Nephron (organoid): ENCODE measurements at regions not wholly inside any gene's neighbourhood (a gene's known extent, or its start where the extent isn't known, plus 50 kb on each side); places are given as distances from the start of the nearest gene placed in this dataset.

ENCODE experiments used
- H3K27ac Mint-ChIP-seq, 3 experiments: 2 replicates each; pipeline ENCODE4 v1.8.0; 2020; ENCODE audit warnings: mixed read lengths in 3 of 3, mild to moderate bottlenecking in 2 of 3, moderate library complexity in 1 of 3
- H3K27me3 Mint-ChIP-seq: 2 replicates; pipeline ENCODE4 v1.8.0; 2021; ENCODE audit warnings: low read depth, mild to moderate bottlenecking, moderate library complexity, mixed read lengths
- H3K36me3 Mint-ChIP-seq: 2 replicates; pipeline ENCODE4 v1.8.0; 2020; ENCODE audit warnings: low read depth, mixed read lengths
- H3K4me1 Mint-ChIP-seq: 2 replicates; pipeline ENCODE4 v1.8.0; 2020; ENCODE audit warnings: mixed read lengths
- H3K4me3 Mint-ChIP-seq, 3 experiments: 2 replicates each; pipeline ENCODE4 v1.8.0; 2020; ENCODE audit warnings: mild to moderate bottlenecking in 3 of 3, mixed read lengths in 3 of 3, moderate library complexity in 2 of 3
- H3K9me3 Mint-ChIP-seq: 2 replicates; pipeline ENCODE4 v1.8.0; 2020; ENCODE audit warnings: mixed read lengths
- TF ChIP-seq, protein P1 (sequence below), 3 experiments: fragments of 200-600 bp; sonication (generic); IDR thresholded peaks; one replicate each; pipeline ENCODE4 v1.5.0; 2021; ENCODE audit warnings: antibody characterized with exemption in 3 of 3; ENCODE audit not compliant: unreplicated experiment in 3 of 3

DNA sequence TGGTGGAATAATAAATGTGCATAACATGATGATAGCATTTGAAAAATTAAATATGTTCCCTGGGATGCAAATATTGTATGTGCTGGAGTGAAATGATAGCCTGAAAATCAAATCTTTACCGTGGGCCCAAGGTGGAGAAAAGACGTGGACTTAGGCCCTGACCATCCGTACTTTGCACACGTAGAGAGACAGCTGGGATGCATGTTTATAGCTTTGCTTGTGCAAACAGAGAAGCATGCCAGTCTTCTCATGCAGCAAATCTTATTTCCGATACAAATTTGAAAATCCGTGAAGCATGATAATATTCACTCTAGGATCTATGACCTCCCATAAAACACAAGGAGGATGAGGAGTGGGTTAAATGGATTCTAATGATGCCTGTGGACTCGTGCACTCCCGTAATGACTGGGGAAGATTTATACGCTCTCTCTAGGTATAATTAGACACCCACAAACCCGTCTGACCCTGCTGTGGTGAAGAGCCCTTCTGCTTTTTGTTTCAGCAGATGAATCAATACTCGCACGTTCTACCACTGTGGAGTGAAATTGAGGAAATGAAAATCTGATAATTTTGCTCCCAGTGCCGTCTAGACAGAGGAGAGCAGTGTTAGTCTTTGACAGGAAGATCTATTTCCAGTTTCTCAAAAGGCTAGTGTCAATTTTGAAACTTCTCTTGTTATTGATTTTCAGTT lies 810.3 kb upstream of the SALL3 start:
- no peaks in the 10 kb centered on the region for H3K36me3 Mint-ChIP-seq
- H3K4me1 Mint-ChIP-seq, result no peaks in the 10 kb centered on the region
- no peak overlapping the region for H3K27ac Mint-ChIP-seq
- TF ChIP-seq, protein P1, sequence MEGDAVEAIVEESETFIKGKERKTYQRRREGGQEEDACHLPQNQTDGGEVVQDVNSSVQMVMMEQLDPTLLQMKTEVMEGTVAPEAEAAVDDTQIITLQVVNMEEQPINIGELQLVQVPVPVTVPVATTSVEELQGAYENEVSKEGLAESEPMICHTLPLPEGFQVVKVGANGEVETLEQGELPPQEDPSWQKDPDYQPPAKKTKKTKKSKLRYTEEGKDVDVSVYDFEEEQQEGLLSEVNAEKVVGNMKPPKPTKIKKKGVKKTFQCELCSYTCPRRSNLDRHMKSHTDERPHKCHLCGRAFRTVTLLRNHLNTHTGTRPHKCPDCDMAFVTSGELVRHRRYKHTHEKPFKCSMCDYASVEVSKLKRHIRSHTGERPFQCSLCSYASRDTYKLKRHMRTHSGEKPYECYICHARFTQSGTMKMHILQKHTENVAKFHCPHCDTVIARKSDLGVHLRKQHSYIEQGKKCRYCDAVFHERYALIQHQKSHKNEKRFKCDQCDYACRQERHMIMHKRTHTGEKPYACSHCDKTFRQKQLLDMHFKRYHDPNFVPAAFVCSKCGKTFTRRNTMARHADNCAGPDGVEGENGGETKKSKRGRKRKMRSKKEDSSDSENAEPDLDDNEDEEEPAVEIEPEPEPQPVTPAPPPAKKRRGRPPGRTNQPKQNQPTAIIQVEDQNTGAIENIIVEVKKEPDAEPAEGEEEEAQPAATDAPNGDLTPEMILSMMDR (IDR thresholded peaks at IDR 0.05; ENCODE audit: unreplicated experiment in 3 of 3), result no peak
- no peaks in the 10 kb centered on the region for H3K9me3 Mint-ChIP-seq
- no peak overlapping the region for H3K4me3 Mint-ChIP-seq
- peaks cover 7% of the 10 kb centered on the region for H3K27me3 Mint-ChIP-seq

DNA sequence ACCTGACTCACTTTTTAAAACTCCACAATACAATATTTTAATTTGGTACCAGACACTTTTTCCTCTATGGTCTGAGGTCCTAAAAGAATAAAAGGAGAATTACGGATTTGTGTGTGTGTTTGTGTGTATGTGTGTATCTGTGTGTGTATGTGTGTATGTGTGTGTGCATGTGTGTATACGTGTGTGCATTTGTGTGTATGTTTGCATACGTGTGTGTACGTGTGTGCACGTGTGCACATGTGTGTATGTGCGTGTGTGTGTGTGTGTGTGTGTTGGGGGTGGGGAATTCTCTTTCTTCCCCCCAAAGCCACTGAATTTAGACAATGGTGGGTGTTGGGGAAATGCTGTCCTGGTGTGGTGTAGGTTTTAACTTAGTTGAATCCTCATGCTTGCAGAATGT lies 807.7 kb upstream of the SALL3 start:
- H3K4me3 Mint-ChIP-seq, result no peak overlapping the region
- H3K4me1 Mint-ChIP-seq, result no peaks in the 10 kb centered on the region
- TF ChIP-seq, protein P1 (IDR thresholded peaks at IDR 0.05; ENCODE audit: unreplicated experiment in 3 of 3), result no peak
- H3K36me3 Mint-ChIP-seq, result no peaks in the 10 kb centered on the region
- H3K9me3 Mint-ChIP-seq, result peaks cover under 1% of the 10 kb centered on the region
- no peak overlapping the region for H3K27ac Mint-ChIP-seq
- H3K27me3 Mint-ChIP-seq, result peaks cover 16% of the 10 kb centered on the region

DNA sequence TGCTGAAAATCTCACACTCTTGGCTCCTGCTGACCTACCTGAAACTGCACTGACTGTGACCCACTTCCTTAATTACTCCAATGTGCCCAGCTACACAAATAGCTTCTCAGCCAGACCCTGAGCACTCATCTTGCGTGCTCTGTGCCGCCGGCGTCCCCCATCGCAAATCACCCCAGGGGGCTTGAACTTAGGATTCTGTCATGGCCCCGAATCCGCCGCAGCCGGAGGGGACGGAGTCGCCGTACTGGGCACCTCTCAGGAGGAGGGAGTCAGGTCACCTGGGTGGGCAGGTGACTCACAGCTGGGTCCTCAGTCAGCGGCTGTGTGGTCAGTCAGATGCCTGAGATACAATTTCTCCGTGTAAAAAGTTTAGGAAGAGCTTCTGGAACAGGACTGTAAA lies 804.9 kb upstream of the SALL3 start:
- peaks cover 2% of the 10 kb centered on the region for H3K9me3 Mint-ChIP-seq
- TF ChIP-seq, protein P1 (IDR thresholded peaks at IDR 0.05; ENCODE audit: unreplicated experiment in 3 of 3), result no peak
- H3K27ac Mint-ChIP-seq, result no peak overlapping the region
- no peaks in the 10 kb centered on the region for H3K4me1 Mint-ChIP-seq
- no peaks in the 10 kb centered on the region for H3K36me3 Mint-ChIP-seq
- peaks cover 22% of the 10 kb centered on the region for H3K27me3 Mint-ChIP-seq
- no peak overlapping the region for H3K4me3 Mint-ChIP-seq

DNA sequence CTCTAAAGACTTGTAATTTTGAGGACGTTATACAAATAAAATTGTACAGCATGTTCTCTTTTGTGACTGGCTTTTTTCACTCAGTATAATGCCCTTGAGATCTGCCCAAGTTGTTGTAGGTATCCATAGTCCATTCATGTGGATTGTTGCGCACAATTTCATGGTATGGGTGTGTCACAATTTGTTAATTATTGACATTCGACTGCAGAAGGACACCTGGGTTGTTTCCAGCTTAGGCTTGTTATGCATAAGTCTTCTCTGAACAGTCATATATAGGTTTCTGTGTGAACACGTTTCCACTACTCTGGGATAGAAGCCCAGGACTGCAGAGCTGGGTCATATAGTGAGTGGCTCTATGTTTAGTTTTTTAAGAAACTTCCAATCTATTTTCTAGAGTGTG lies 800.8 kb upstream of the SALL3 start:
- Mint-ChIP-seq H3K4me3 (no peak overlapping the region), H3K27ac (no peak overlapping the region), H3K27me3 (peaks cover 19% of the 10 kb centered on the region), H3K9me3 (peaks cover 11% of the 10 kb centered on the region), H3K4me1 (no peaks in the 10 kb centered on the region), H3K36me3 (no peaks in the 10 kb centered on the region)
- TF ChIP-seq, protein P1 (IDR thresholded peaks at IDR 0.05; ENCODE audit: unreplicated experiment in 3 of 3), result no peak

DNA sequence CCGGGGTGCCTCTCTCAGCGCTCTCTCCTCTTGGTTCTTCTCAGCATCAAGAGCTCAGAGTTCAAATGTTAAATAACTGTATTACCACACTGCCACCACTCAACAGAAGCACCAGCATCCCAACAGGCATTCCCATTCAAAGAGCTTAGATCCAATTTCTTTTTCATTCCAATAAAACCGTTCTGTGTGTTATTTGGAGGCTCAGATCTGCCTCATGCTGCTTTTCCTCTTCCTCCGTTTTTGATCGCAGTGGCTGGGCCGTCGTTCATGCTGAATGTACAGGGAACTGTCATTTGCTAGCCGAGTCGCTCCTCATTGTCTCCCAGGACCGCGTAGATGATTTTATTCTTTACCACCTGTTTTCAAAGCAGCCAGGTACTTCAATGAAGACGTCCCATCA lies 798.9 kb upstream of the SALL3 start:
- Mint-ChIP-seq H3K4me3 (no peak overlapping the region), H3K36me3 (no peaks in the 10 kb centered on the region), H3K27ac (no peak overlapping the region), H3K27me3 (peaks cover 7% of the 10 kb centered on the region), H3K9me3 (peaks cover 12% of the 10 kb centered on the region), H3K4me1 (no peaks in the 10 kb centered on the region)
- TF ChIP-seq, protein P1 (IDR thresholded peaks at IDR 0.05; ENCODE audit: unreplicated experiment in 3 of 3), result no peak

DNA sequence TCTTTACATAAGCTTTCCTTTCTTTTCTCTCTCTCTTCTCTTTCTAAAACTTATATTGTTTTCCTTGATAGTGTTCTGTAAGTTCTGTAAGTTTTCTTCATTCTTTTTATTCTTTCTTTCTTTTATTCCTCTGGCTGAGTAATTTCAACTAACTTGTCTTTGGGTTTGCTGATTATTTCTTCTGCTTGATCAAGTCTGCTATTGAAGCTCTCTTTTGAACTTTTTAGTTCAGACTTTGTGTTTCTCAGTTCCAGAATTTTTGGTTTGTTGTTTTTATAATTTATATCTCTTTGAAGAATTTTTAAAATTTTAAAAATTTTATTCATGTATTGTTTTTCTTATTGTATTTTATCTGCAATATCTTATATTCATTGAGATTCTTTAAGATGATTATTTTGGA lies 795.8 kb upstream of the SALL3 start:
- TF ChIP-seq, protein P1 (IDR thresholded peaks at IDR 0.05; ENCODE audit: unreplicated experiment in 3 of 3), result no peak
- no peak overlapping the region for H3K4me3 Mint-ChIP-seq
- no peaks in the 10 kb centered on the region for H3K4me1 Mint-ChIP-seq
- H3K36me3 Mint-ChIP-seq, result no peaks in the 10 kb centered on the region
- H3K27me3 Mint-ChIP-seq, result no peaks in the 10 kb centered on the region
- peaks cover 13% of the 10 kb centered on the region for H3K9me3 Mint-ChIP-seq
- no peak overlapping the region for H3K27ac Mint-ChIP-seq
